A673 (cell line): ENCODE measurements at regions not wholly inside any gene's neighbourhood (a gene's known extent, or its start where the extent isn't known, plus 50 kb on each side); places are given as distances from the start of the nearest gene placed in this dataset.

Source experiments
- BruUV-seq: library from RNA; stranded (reverse); fragments of 400-500 nt; replicated peaks from 2 replicates; lab custom pipeline; 2021; lab: Mats Ljungman, UMichigan
- CTCF ChIA-PET: fragments of 300-600 bp; sonication (Branson Sonifier 250); formaldehyde crosslinking; loops from one replicate; lab custom pipeline; 2022; ENCODE audit warnings: antibody characterized with exemption; lab: Charles Lee
- POLR2A ChIA-PET: fragments of 300-600 bp; sonication (Branson Sonifier 250); formaldehyde crosslinking; loops from one replicate; lab custom pipeline; 2022; ENCODE audit warnings: antibody characterized with exemption; ENCODE audit not compliant: low non-redundant PET; lab: Charles Lee
- DNase-seq: peaks from one replicate; pipeline ENCODE4 v3.0.0-alpha.2; 2015; ENCODE audit warnings: low spot score
- H3K27ac ChIP-seq: fragments of 200-600 bp; sonication (generic); 2 replicates; pipeline ENCODE4 v1.5.1; 2016; ENCODE audit warnings: mixed run types, low read depth, mild to moderate bottlenecking, mixed read lengths, antibody characterized with exemption, low read length; ENCODE audit not compliant: poor library complexity, severe bottlenecking
- H3K27me3 ChIP-seq: fragments of 200-600 bp; sonication (generic); replicated peaks from 2 replicates; pipeline ENCODE4 v1.6.1; 2017; ENCODE audit warnings: mixed run types, low read depth, mild to moderate bottlenecking, mixed read lengths, antibody characterized with exemption, low read length; ENCODE audit not compliant: insufficient read depth, poor library complexity
- H3K36me3 ChIP-seq: fragments of 200-600 bp; sonication (generic); 2 replicates; pipeline ENCODE4 v1.6.1; 2016; ENCODE audit warnings: mixed run types, mild to moderate bottlenecking, mixed read lengths, antibody characterized with exemption, low read length; ENCODE audit not compliant: insufficient read depth, poor library complexity, severe bottlenecking
- H3K4me1 ChIP-seq: fragments of 200-600 bp; sonication (generic); 2 replicates; pipeline ENCODE4 v1.6.1; 2017; ENCODE audit warnings: mixed run types, mild to moderate bottlenecking, mixed read lengths, antibody characterized with exemption, low read length; ENCODE audit not compliant: insufficient read depth, poor library complexity, severe bottlenecking
- H3K4me3 ChIP-seq: fragments of 200-600 bp; sonication (generic); 2 replicates; pipeline ENCODE4 v1.5.1; 2016; ENCODE audit warnings: low read depth, mixed run types, mild to moderate bottlenecking, mixed read lengths, low read length; ENCODE audit not compliant: poor library complexity, severe bottlenecking
- H3K9me3 ChIP-seq: fragments of 200-600 bp; sonication (generic); 2 replicates; pipeline ENCODE4 v1.6.1; 2016; ENCODE audit warnings: mixed run types, low read depth, mild to moderate bottlenecking, mixed read lengths, antibody characterized with exemption, low read length; ENCODE audit not compliant: poor library complexity, severe bottlenecking
- CTCF ChIP-seq: fragments of 300-800, 200-600 bp; sonication (generic); conservative IDR thresholded peaks from 2 replicates; pipeline ENCODE4 v1.5.1; 2017; ENCODE audit warnings: low read depth, mild to moderate bottlenecking, antibody characterized with exemption, low read length, moderate library complexity, mixed read lengths
- EZH2 ChIP-seq: fragments of 200-600 bp; sonication (generic); IDR thresholded peaks from 2 replicates; pipeline ENCODE4 v1.6.1; 2017; ENCODE audit warnings: borderline replicate concordance, low read depth, mild to moderate bottlenecking, mixed read lengths, antibody characterized with exemption, low read length; ENCODE audit not compliant: poor library complexity, severe bottlenecking
- intact Hi-C: fragments of 100-400 bp; cut with micrococcal nuclease; formaldehyde crosslinking; loops from one replicate; pipeline ENCODE4 v1.10.0; 2022; ENCODE audit not compliant: unreplicated experiment

GRCh38 chrX:40821780-40822179 is 86.4 kb upstream of the MED14 start:
- H3K27me3 ChIP-seq = no peaks in the 10 kb centered on the region
- no peak overlapping the region for H3K4me3 ChIP-seq
- TF ChIP-seq EZH2 = no peak
- POLR2A ChIA-PET = no interaction called here
- DNase-seq = no peak
- no peaks in the 10 kb centered on the region for H3K36me3 ChIP-seq
- CTCF ChIA-PET = no interaction called here
- intact Hi-C loops = no loop called here
- no peak overlapping the region for H3K27ac ChIP-seq
- BruUV-seq = no TSS peak
- H3K9me3 ChIP-seq = no peaks in the 10 kb centered on the region
- no peaks in the 10 kb centered on the region for H3K4me1 ChIP-seq

- Histone ChIP-seq H3K4me3 (no peak overlapping the region), H3K4me1 (no peaks in the 10 kb centered on the region), H3K27me3 (no peaks in the 10 kb centered on the region), H3K36me3 (no peaks in the 10 kb centered on the region), H3K27ac (no peak overlapping the region), H3K9me3 (no peaks in the 10 kb centered on the region)
- intact Hi-C loops = no loop called here
- POLR2A ChIA-PET = interaction anchor here (0.8 kb wide), 1 partner anchor 1569 kb away, joined by 5 read pairs; no protein-coding TSS in a partner anchor
- TF ChIP-seq CTCF (no peak), EZH2 (no peak)
- CTCF ChIA-PET = no interaction called here
- no peak for DNase-seq
- no TSS peak for BruUV-seq
These were observed 92.0 kb upstream of the MED14 start for GRCh38 chrX:40827331-40827730.

GRCh38 chrX:40831750-40832149 is 96.4 kb upstream of the MED14 start:
- Histone ChIP-seq H3K4me1 (no peaks in the 10 kb centered on the region), H3K27ac (no peak overlapping the region), H3K4me3 (no peak overlapping the region), H3K36me3 (no peaks in the 10 kb centered on the region), H3K9me3 (no peaks in the 10 kb centered on the region), H3K27me3 (no peaks in the 10 kb centered on the region)
- no peak for DNase-seq
- CTCF ChIA-PET = no interaction called here
- POLR2A ChIA-PET = no interaction called here
- BruUV-seq = no TSS peak
- TF ChIP-seq CTCF (no peak), EZH2 (no peak)
- intact Hi-C loops = no loop called here

GRCh38 chrX:40832723-40833122 is 97.4 kb upstream of the MED14 start:
- POLR2A ChIA-PET = no interaction called here
- no TSS peak for BruUV-seq
- no peak for TF ChIP-seq CTCF
- TF ChIP-seq EZH2 = no peak
- Histone ChIP-seq H3K9me3 (no peaks in the 10 kb centered on the region), H3K27me3 (no peaks in the 10 kb centered on the region), H3K36me3 (no peaks in the 10 kb centered on the region), H3K27ac (no peak overlapping the region), H3K4me1 (no peaks in the 10 kb centered on the region), H3K4me3 (no peak overlapping the region)
- no peak for DNase-seq
- intact Hi-C loops = no loop called here
- CTCF ChIA-PET = no interaction called here
